GM18505 (cell line): ENCODE measurements at regions not wholly inside any gene's neighbourhood (a gene's known extent, or its start where the extent isn't known, plus 50 kb on each side); places are given as distances from the start of the nearest gene placed in this dataset.

ENCODE experiments used
- ATAC-seq: cut with Tn5 transposase; IDR thresholded peaks from one replicate; pipeline ENCODE4 v1.9.1; 2021; ENCODE audit not compliant: unreplicated experiment
- POLR2A ChIP-seq: IDR thresholded peaks from 4 replicates; pipeline ENCODE4 v1.6.1; 2011; ENCODE audit warnings: borderline replicate concordance; ENCODE audit not compliant: insufficient read depth, insufficient read length; ENCODE audit errors: extremely low read depth

DNA sequence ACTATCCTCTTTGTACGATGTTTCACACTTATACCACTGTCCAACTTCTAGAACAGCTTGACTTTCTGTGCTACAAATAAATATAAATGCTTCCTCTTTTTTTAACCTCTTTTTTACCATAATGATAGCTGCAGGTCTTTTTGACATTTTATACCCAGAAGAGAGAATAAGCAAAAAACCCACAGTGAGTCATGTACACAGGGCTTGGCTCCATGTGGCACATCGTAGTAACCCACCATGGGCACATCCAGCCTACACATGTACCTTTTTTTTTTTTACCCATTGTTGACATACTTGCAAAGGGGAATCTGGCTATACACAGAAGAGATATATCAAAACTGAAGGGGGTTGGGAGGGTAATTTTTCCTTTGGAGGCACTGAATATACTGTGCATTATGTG, 59.5 kb upstream of the RSPO3 start:
- ATAC-seq = no peak
- no peak for TF ChIP-seq POLR2A
